Ectodermal cell (in vitro differentiated cells): ENCODE measurements at regions not wholly inside any gene's neighbourhood (a gene's known extent, or its start where the extent isn't known, plus 50 kb on each side); places are given as distances from the start of the nearest gene placed in this dataset.

Experiments used
- H3K27ac ChIP-seq: 2 replicates; pipeline ENCODE4 v1.7.0; 2013; ENCODE audit warnings: mild to moderate bottlenecking, low read depth, low read length; ENCODE audit not compliant: insufficient read depth, poor library complexity, severe bottlenecking
- H3K27me3 ChIP-seq: 2 replicates; pipeline ENCODE4 v1.7.0; 2013; ENCODE audit warnings: mild to moderate bottlenecking, low read length; ENCODE audit not compliant: insufficient read depth, control insufficient read depth, poor library complexity, severe bottlenecking
- H3K36me3 ChIP-seq: one replicate; pipeline ENCODE4 v1.7.0; 2013; ENCODE audit warnings: low read length; ENCODE audit not compliant: control insufficient read depth, insufficient read depth
- H3K4me1 ChIP-seq: one replicate; pipeline ENCODE4 v1.7.0; 2013; ENCODE audit warnings: low read length; ENCODE audit not compliant: control insufficient read depth, insufficient read depth
- H3K4me3 ChIP-seq: 2 replicates; pipeline ENCODE4 v1.7.0; 2013; ENCODE audit warnings: low read depth, low read length, control low read depth; ENCODE audit not compliant: insufficient read depth
- H3K9me3 ChIP-seq: 2 replicates; pipeline ENCODE4 v1.7.0; 2013; ENCODE audit warnings: mild to moderate bottlenecking, low read length, moderate library complexity; ENCODE audit not compliant: control insufficient read depth
- WGBS, 2 experiments: methylation state at CpG; one replicate each; pipeline ENCODE4 v1.1.7; 2013; ENCODE audit warnings: missing lambda C conversion rate in 2 of 2; 5-methylcytosine and 5-hydroxymethylcytosine counted together

DNA sequence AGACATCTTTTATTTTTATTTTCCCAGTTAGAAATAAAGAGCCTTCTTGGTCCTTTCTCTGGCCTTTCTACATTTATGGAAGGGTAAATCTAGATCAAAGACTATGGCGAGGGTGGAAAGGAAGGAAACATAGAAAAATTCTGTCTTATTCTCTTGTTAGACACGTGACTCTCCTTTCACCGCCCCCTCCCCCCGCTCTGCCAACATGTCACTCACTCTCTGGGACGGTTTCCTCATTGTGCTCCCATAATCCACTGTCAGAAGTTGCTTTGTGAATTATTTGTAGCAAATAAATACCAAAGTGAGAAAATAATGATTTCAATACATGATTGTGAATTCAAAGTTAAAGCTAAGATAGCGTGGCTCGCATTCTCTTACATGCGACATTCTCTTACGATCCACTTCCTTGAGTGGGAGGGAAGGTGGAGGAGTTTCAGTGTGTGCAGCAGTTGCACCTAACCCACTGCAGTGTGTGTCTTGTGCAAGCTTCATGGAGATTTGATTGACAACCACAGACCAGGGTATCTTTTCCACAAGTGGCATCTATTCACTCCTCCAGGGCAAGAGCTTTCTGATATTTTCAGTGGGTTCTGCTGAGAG is 423.0 kb upstream of the KIF2A start:
- peaks cover 14% of the 10 kb centered on the region for H3K4me1 ChIP-seq
- H3K36me3 ChIP-seq: no peaks in the 10 kb centered on the region
- no peaks in the 10 kb centered on the region for H3K9me3 ChIP-seq
- no peak overlapping the region for H3K27ac ChIP-seq
- H3K4me3 ChIP-seq: no peak overlapping the region
- WGBS, 2 experiments: 95 to 98% methylated on average over 8 to 9 of the region's 9 CpGs
- no peaks in the 10 kb centered on the region for H3K27me3 ChIP-seq

DNA sequence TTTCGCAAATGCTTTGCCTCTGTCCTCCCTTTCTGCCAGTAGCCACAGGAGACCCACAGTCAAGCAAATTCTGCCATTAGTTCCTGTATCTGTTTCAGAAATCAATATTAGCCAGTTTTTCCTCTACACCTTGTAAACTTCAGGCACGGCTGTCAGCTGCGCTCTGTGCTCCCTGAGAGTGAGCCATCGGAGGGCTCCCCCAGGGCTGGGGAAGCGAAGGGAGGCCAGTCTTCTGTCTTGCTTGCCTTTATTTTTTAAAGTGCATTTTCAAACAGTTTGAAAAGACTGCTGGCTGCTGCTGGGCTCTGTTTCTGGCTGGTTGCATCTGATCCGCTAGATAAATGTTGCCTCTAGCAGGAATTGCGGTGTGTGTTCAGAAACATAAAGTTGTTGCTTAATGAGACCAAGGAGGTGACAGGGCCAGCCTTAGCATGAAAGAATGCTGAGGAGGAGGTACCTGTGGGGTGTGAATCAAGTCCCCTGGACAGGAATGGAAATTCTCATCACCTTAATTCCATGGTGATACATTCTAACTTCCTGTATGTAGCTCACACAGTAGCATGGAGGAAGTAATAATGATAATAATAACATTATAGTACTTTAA is 421.7 kb upstream of the KIF2A start:
- WGBS, 2 experiments: 90 to 91% methylated on average over 7 of the region's 7 CpGs
- H3K27ac ChIP-seq: no peak overlapping the region

DNA sequence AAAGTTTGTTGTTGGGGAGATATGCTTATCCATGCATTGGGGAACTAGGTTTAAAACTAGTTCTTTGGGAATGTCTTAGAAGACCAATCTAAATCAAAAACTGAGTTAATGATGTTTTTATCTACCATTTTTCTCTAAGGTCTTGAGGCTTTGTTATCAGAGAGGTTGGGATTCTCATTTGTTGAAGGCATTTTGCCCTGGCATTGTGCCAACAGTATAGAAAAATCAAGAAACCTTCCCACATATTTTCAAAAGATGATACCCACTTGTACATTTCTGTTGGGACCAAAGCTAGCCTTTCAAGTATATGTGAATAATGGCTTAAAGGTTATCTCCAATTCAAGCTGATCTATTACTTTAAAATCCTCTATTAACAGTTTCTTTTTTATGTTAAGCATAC is 419.8 kb upstream of the KIF2A start:
- no peaks in the 10 kb centered on the region for H3K27me3 ChIP-seq
- no peaks in the 10 kb centered on the region for H3K36me3 ChIP-seq
- no peak overlapping the region for H3K4me3 ChIP-seq
- no peaks in the 10 kb centered on the region for H3K9me3 ChIP-seq
- H3K4me1 ChIP-seq: peaks cover 14% of the 10 kb centered on the region
- no peak overlapping the region for H3K27ac ChIP-seq

More for the DNA sequence above, 421.7 kb upstream of the KIF2A start:
- Histone ChIP-seq H3K4me3 (no peak overlapping the region), H3K9me3 (no peaks in the 10 kb centered on the region), H3K36me3 (no peaks in the 10 kb centered on the region), H3K27me3 (no peaks in the 10 kb centered on the region), H3K4me1 (peaks cover 14% of the 10 kb centered on the region)

DNA sequence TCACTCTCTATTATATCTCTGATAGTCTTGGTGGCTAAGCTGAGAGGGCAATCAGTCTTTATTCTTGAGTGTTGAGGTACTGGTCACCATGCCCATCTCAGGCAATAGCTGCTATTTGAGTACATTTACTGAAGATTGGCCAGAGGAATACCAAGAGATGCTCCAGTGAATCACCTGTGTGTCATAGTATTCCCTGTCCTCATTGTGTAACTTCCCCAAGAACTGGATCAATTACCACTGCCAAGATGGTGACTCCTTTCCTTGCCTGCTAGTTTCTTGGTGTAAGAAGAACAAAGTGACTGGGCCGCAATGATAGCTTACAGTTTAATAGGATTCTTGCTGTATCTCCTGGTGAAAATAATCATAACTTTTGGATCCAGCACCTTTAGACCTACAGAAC is 418.7 kb upstream of the KIF2A start:
- H3K36me3 ChIP-seq: no peaks in the 10 kb centered on the region
- 94 to 100% methylated on average over 1 of the region's 1 CpG for WGBS, 2 experiments
- H3K4me1 ChIP-seq: peaks cover 14% of the 10 kb centered on the region
- H3K27me3 ChIP-seq: no peaks in the 10 kb centered on the region
- no peak overlapping the region for H3K27ac ChIP-seq
- no peak overlapping the region for H3K4me3 ChIP-seq
- H3K9me3 ChIP-seq: no peaks in the 10 kb centered on the region

DNA sequence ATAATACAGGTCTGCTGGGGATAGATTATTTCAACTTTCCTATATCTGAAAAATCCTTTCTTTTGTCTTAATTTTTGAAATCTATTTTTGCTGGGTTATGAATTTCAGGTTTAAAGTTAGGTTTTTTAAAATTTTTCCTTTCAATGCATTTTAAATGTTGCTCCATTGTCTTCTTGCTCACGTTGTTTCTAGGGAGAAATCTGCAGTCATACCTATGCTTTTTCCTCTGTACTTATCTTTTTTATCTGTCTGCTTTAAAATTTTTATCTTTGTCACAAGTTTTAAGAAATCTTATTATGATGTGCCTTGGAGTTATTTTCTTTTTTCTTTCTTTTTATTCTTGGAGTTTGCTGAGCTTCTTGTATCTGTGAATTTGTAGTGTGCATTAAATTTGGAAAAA is 412.0 kb upstream of the KIF2A start:
- Histone ChIP-seq H3K4me3 (no peak overlapping the region), H3K27me3 (no peaks in the 10 kb centered on the region), H3K4me1 (no peaks in the 10 kb centered on the region), H3K27ac (no peak overlapping the region), H3K36me3 (no peaks in the 10 kb centered on the region), H3K9me3 (no peaks in the 10 kb centered on the region)
- 75 to 100% methylated on average over 1 of the region's 1 CpG for WGBS, 2 experiments

DNA sequence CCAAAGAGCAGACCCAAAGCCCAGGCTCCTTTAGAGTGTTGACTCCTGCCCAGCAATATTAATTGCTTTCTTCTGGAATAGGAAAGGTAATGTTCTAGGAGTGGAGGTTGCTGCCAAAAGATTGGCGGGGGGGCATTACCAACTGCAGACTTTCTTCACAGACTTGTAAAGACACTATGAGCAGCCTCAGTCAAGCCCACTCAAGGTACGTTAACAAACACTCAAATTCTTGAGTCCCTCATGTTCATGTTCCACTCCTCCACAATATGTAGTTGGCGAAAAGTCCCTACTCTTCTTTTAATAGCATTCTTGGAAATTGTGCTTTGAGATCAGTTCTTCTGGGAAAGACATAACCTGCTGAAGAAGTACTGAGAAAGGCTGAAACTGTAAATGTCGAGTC is 409.2 kb upstream of the KIF2A start:
- 90 to 94% methylated on average over 4 of the region's 4 CpGs for WGBS, 2 experiments
- no peaks in the 10 kb centered on the region for H3K27me3 ChIP-seq
- no peaks in the 10 kb centered on the region for H3K36me3 ChIP-seq
- H3K4me1 ChIP-seq: no peaks in the 10 kb centered on the region
- no peaks in the 10 kb centered on the region for H3K9me3 ChIP-seq
- no peak overlapping the region for H3K4me3 ChIP-seq
- no peak overlapping the region for H3K27ac ChIP-seq

DNA sequence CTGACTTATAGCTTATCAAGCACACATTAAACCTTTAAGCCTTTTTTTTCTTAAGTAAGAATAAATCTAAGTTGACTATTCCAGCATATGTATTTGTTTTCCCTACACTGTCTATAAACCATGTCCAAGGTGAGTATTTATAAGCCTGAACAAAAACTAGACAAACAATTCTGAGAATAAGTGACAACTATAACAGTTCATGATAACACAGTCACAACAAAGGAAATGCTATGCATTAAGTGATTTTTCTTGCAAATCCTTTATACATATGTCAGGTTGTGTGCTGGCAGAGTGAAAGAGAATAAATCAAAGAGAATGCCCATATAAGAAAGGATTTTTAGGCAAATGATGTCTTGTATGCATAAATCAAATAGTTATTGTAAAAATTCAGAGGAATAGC is 408.8 kb upstream of the KIF2A start:
- Histone ChIP-seq H3K27me3 (no peaks in the 10 kb centered on the region), H3K4me1 (no peaks in the 10 kb centered on the region), H3K27ac (no peak overlapping the region), H3K9me3 (no peaks in the 10 kb centered on the region), H3K4me3 (no peak overlapping the region), H3K36me3 (no peaks in the 10 kb centered on the region)

DNA sequence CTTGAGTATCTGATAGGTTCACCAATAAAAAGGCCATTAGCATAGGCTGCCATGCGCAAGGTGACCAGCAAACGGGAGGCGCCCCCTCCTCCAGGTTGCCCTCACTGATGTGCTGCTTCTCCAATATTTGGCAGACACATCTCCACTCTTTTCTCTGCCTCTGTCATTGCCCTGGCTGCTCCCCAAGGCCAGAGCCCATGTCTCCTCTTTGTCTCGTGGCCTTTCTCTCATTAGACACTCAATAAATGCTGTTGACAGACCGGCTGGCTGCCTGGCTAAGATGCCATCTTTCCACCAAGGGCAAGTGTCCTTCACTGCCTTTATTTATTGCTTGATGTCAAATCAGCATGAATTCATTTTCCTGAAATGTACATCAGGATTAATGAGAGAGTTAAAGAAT is 404.0 kb upstream of the KIF2A start:
- Histone ChIP-seq H3K4me3 (no peak overlapping the region), H3K9me3 (no peaks in the 10 kb centered on the region), H3K4me1 (no peaks in the 10 kb centered on the region), H3K27ac (no peak overlapping the region), H3K27me3 (no peaks in the 10 kb centered on the region), H3K36me3 (no peaks in the 10 kb centered on the region)
- 92 to 94% methylated on average over 5 of the region's 5 CpGs for WGBS, 2 experiments

DNA sequence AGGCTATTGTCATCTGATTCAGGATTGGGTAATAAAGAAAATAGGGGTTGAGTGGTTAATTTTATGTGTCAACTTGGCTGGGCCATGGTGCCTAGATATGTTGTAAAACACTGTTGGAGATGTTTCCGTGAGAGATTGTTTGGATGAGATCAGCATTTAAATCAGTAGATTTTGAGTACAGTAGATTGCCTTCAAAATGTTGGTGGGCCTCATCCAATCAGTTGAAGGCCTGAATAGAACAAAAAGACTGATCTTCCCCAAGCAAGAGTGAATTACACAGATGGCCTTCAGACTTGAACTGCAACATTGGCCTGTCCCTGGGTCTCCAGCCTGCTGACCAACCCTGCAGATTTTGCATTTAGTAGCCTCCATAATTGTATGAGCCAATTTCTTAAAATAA is 401.3 kb upstream of the KIF2A start:
- Histone ChIP-seq H3K36me3 (no peaks in the 10 kb centered on the region), H3K27me3 (no peaks in the 10 kb centered on the region), H3K27ac (no peak overlapping the region), H3K4me1 (no peaks in the 10 kb centered on the region), H3K4me3 (no peak overlapping the region), H3K9me3 (no peaks in the 10 kb centered on the region)
- WGBS, 2 experiments: 87 to 91% methylated on average over 1 of the region's 1 CpG

DNA sequence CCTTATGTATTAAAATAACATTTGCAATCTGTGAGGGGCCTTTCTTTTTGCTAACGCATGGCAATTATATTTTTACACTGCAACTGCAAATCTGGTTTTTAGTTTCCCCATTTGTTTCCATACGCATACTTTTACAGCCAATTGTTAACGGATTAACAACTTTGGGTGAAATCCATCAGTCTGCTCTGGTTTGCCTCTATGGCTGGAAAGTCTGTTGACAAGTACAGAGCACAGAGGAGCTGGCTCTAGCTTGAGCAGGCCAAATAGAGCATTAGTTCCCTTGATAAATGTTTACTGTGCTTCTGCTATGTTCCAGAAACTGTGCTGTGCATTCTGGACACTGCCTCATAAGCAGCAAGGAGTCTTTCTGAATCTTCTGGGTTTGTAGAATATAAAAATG is 400.4 kb upstream of the KIF2A start:
- no peaks in the 10 kb centered on the region for H3K9me3 ChIP-seq

DNA sequence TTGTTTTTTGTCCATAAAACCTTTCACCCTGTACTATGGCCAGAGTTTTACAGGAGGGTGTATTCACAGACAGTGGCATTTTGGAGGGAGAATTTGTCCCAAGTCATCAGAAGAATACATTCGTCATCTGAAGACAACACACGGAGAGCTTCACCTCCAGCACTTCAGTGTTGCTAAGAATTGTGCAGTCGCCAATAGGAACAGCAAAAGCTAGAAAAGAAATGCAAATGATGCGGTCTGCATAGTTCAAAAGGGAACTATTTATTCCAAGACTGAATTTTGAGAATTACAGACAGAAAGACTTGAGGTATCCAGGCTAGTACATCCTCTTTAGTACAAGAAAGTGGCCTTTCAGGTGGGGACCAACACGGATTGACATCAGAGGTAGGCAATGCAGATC is 399.2 kb upstream of the KIF2A start:
- Histone ChIP-seq H3K4me3 (no peak overlapping the region), H3K36me3 (no peaks in the 10 kb centered on the region), H3K27ac (no peak overlapping the region), H3K27me3 (no peaks in the 10 kb centered on the region), H3K4me1 (no peaks in the 10 kb centered on the region), H3K9me3 (no peaks in the 10 kb centered on the region)
- WGBS, 2 experiments: 91 to 93% methylated on average over 5 of the region's 5 CpGs

More for the DNA sequence above, 400.4 kb upstream of the KIF2A start:
- H3K4me3 ChIP-seq: no peak overlapping the region
- H3K27me3 ChIP-seq: no peaks in the 10 kb centered on the region
- WGBS, 2 experiments: 88 to 93% methylated on average over 3 of the region's 3 CpGs
- H3K4me1 ChIP-seq: no peaks in the 10 kb centered on the region
- H3K27ac ChIP-seq: no peak overlapping the region
- H3K36me3 ChIP-seq: no peaks in the 10 kb centered on the region
